ENCODE measurements at regions not wholly inside any gene's neighbourhood (a gene's known extent, or its start where the extent isn't known, plus 50 kb on each side); places are given as distances from the start of the nearest gene placed in this dataset.
"Not testable (repeated sequence)": the region's sequence is repeated elsewhere in the genome, so short reads cannot be mapped to it uniquely, and the experiment has no call there.

DNA sequence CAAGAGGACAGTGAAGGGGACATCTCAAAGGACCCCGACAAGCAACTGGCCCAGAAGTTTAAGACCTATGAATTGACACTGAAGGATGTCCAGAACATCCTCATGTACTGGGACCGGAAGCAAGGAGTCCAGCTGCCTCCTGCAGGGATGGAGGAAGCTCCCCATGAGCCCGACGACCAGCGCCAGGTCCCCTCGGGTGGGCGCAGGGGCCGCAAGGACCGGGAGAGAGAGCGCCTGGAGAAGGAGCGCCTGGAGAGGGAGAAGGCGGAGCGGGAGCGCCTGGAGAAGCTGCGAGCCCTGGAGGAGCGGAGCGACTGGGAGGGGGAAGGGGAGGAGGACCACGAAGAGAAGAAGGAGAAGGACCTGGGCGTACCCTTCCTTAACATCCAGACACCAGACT, 143.9 kb upstream of the NBPF12 start:
- POLR2A ChIA-PET, result not testable (repeated sequence)

GRCh38 chr1:146792725-146793124, 145.4 kb upstream of the NBPF12 start:
- CTCF ChIA-PET, result not testable (repeated sequence)

More for the DNA sequence above, 143.9 kb upstream of the NBPF12 start:
- H3K4me1 ChIP-seq (ENCODE audit: control extremely low read depth in 1 of 4, control insufficient read depth in 4 of 4, insufficient read depth in 4 of 4, low read length in 3 of 4); CTCF ChIA-PET; H3K4me3 ChIP-seq (ENCODE audit: control insufficient read depth in 1 of 7, extremely low read depth in 1 of 7, insufficient read depth in 4 of 7, low read depth in 2 of 7, low read length in 6 of 7); H3K27me3 ChIP-seq (replicated peaks in 2 of 5; ENCODE audit: control insufficient read depth in 4 of 5, insufficient read depth in 5 of 5, low read length in 4 of 5); H3K27ac ChIP-seq (ENCODE audit: insufficient read depth in 1 of 2, low read depth in 1 of 2, low read length in 2 of 2, poor library complexity in 1 of 2, severe bottlenecking in 2 of 2); H3K36me3 ChIP-seq (ENCODE audit: control insufficient read depth in 4 of 4, insufficient read depth in 4 of 4, low read length in 3 of 4); DNase-seq; H3K9me3 ChIP-seq (ENCODE audit: control extremely low read depth in 1 of 5, control insufficient read depth in 4 of 5, insufficient read depth in 2 of 5, low read depth in 1 of 5, low read length in 4 of 5): not testable (repeated sequence)
- 97% methylated on average over 15 of the region's 19 CpGs for WGBS (ENCODE audit: insufficient coverage)

DNA sequence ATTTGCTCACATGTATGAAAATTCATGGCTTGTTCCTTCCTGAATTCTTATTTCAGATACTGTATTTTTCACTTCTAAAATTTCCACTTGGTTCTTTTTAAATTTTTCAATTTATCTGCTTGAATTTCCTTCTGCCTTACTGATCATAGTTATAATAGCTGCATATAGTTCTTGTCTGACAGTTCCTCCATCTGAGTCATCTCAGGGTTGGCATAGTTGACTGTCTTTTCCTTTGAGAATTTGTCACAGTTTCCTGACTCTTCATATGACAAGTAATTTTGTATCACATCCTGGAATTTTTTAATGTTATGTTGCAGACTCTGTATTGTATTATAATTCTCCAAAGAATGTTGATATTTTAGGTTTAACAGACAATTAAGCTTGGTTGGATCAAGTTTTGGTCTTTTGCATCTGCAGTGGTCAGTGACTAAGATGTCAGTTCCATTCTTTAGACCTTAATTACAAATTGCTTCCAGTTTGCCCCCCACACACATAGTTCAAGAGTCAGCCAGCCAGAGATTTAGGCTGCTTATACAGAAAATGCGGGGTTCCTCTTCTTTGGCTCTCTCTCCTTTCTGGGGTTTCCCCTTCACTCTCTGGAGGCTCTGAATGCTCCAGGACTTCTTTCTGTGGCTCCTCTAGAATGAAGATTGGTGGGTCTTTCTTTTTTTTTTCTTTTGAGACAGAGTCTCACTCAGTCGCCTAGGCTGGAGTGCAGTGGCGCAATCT, 153.7 kb upstream of the NBPF12 start:
- POLR2A ChIA-PET; H3K27me3 ChIP-seq (replicated peaks in 2 of 5; ENCODE audit: control insufficient read depth in 4 of 5, insufficient read depth in 5 of 5, low read length in 4 of 5); H3K9me3 ChIP-seq (ENCODE audit: control extremely low read depth in 1 of 5, control insufficient read depth in 4 of 5, insufficient read depth in 2 of 5, low read depth in 1 of 5, low read length in 4 of 5); H3K36me3 ChIP-seq (ENCODE audit: control insufficient read depth in 4 of 4, insufficient read depth in 4 of 4, low read length in 3 of 4); H3K4me3 ChIP-seq (ENCODE audit: control insufficient read depth in 1 of 7, extremely low read depth in 1 of 7, insufficient read depth in 4 of 7, low read depth in 2 of 7, low read length in 6 of 7); DNase-seq; CTCF ChIA-PET; H3K4me1 ChIP-seq (ENCODE audit: control extremely low read depth in 1 of 4, control insufficient read depth in 4 of 4, insufficient read depth in 4 of 4, low read length in 3 of 4); H3K27ac ChIP-seq (ENCODE audit: insufficient read depth in 1 of 2, low read depth in 1 of 2, low read length in 2 of 2, poor library complexity in 1 of 2, severe bottlenecking in 2 of 2): not testable (repeated sequence)
- WGBS (ENCODE audit: insufficient coverage), result no CpG with 5 or more reads among the region's 3 CpGs

More at GRCh38 chr1:146792725-146793124, 145.4 kb upstream of the NBPF12 start:
- H3K4me3 ChIP-seq (ENCODE audit: control insufficient read depth in 1 of 7, extremely low read depth in 1 of 7, insufficient read depth in 4 of 7, low read depth in 2 of 7, low read length in 6 of 7); DNase-seq; POLR2A ChIA-PET; H3K9me3 ChIP-seq (ENCODE audit: control extremely low read depth in 1 of 5, control insufficient read depth in 4 of 5, insufficient read depth in 2 of 5, low read depth in 1 of 5, low read length in 4 of 5); H3K4me1 ChIP-seq (ENCODE audit: control extremely low read depth in 1 of 4, control insufficient read depth in 4 of 4, insufficient read depth in 4 of 4, low read length in 3 of 4); H3K36me3 ChIP-seq (ENCODE audit: control insufficient read depth in 4 of 4, insufficient read depth in 4 of 4, low read length in 3 of 4); H3K27ac ChIP-seq (ENCODE audit: insufficient read depth in 1 of 2, low read depth in 1 of 2, low read length in 2 of 2, poor library complexity in 1 of 2, severe bottlenecking in 2 of 2); H3K27me3 ChIP-seq (replicated peaks in 2 of 5; ENCODE audit: control insufficient read depth in 4 of 5, insufficient read depth in 5 of 5, low read length in 4 of 5): not testable (repeated sequence)
- no CpG with 5 or more reads among the region's 5 CpGs for WGBS (ENCODE audit: insufficient coverage)

DNA sequence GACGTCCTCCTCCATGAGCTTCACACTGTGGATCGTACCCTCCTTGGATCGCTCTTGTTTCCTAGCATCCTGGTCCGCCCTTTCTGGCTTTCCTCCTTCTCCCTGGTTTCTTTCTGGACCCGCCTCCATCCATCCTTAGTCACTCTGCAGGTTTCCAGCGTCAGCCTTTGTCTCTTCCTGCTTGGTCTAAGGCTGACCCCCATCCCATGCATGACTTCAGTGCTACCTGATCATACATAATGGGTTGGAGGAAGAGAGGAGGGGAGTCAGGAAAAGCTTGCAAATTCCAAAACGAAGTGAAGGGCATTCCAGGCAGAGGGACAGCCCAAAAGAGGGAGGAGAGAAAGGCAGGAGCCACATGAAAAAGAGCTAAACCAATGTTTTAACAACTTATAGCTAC, 156.9 kb upstream of the NBPF12 start:
- H3K4me3 ChIP-seq (ENCODE audit: control insufficient read depth in 1 of 7, extremely low read depth in 1 of 7, insufficient read depth in 4 of 7, low read depth in 2 of 7, low read length in 6 of 7); CTCF ChIA-PET; POLR2A ChIA-PET; H3K36me3 ChIP-seq (ENCODE audit: control insufficient read depth in 4 of 4, insufficient read depth in 4 of 4, low read length in 3 of 4); H3K9me3 ChIP-seq (ENCODE audit: control extremely low read depth in 1 of 5, control insufficient read depth in 4 of 5, insufficient read depth in 2 of 5, low read depth in 1 of 5, low read length in 4 of 5); H3K27me3 ChIP-seq (replicated peaks in 2 of 5; ENCODE audit: control insufficient read depth in 4 of 5, insufficient read depth in 5 of 5, low read length in 4 of 5); H3K4me1 ChIP-seq (ENCODE audit: control extremely low read depth in 1 of 4, control insufficient read depth in 4 of 4, insufficient read depth in 4 of 4, low read length in 3 of 4); H3K27ac ChIP-seq (ENCODE audit: insufficient read depth in 1 of 2, low read depth in 1 of 2, low read length in 2 of 2, poor library complexity in 1 of 2, severe bottlenecking in 2 of 2); DNase-seq: not testable (repeated sequence)
- no CpG with 5 or more reads among the region's 7 CpGs for WGBS (ENCODE audit: insufficient coverage)

DNA sequence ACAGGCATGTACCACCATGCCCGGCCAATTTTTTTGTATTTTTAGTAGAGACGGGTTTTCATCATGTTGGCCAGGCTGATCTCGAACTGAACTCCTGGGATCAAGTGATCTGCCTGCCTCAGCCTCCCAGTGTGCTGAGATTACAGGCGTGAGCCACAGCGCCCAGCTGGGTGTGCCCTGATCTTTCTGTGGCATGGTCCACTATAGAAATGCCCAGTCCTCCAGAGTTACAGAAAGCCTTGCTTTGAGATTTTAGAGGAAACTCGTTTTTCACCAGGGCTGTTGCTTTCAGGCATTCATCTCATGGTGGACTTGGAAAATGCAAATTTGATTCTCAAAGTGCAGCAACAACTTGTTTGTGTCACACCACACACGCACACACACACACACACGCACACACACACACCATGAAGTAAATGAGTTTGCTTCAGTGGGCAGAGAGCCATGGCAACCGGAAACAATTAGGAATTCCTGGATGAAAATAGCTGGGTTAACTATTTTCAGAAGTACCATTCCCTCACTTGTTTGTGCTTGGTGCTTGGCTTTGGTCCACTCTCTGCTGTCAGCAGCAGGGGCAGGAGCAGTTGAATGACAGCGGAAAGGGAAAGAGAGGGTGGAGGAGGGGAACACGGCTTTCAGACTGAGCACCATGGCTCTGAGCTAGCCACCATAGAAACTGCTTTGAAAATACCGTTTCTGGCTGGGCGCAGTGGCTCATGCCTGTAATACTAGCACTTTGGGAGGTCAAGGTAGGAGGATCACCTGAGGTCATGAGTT, 160.1 kb upstream of the NBPF12 start:
- H3K4me1 ChIP-seq (ENCODE audit: control extremely low read depth in 1 of 4, control insufficient read depth in 4 of 4, insufficient read depth in 4 of 4, low read length in 3 of 4); H3K4me3 ChIP-seq (ENCODE audit: control insufficient read depth in 1 of 7, extremely low read depth in 1 of 7, insufficient read depth in 4 of 7, low read depth in 2 of 7, low read length in 6 of 7); DNase-seq; H3K27me3 ChIP-seq (replicated peaks in 2 of 5; ENCODE audit: control insufficient read depth in 4 of 5, insufficient read depth in 5 of 5, low read length in 4 of 5); H3K9me3 ChIP-seq (ENCODE audit: control extremely low read depth in 1 of 5, control insufficient read depth in 4 of 5, insufficient read depth in 2 of 5, low read depth in 1 of 5, low read length in 4 of 5); H3K36me3 ChIP-seq (ENCODE audit: control insufficient read depth in 4 of 4, insufficient read depth in 4 of 4, low read length in 3 of 4); POLR2A ChIA-PET; CTCF ChIA-PET; H3K27ac ChIP-seq (ENCODE audit: insufficient read depth in 1 of 2, low read depth in 1 of 2, low read length in 2 of 2, poor library complexity in 1 of 2, severe bottlenecking in 2 of 2): not testable (repeated sequence)
- no CpG with 5 or more reads among the region's 13 CpGs for WGBS (ENCODE audit: insufficient coverage)

GRCh38 chr1:146774988-146775387, 163.1 kb upstream of the NBPF12 start:
- H3K9me3 ChIP-seq (ENCODE audit: control extremely low read depth in 1 of 5, control insufficient read depth in 4 of 5, insufficient read depth in 2 of 5, low read depth in 1 of 5, low read length in 4 of 5); POLR2A ChIA-PET; DNase-seq; H3K4me3 ChIP-seq (ENCODE audit: control insufficient read depth in 1 of 7, extremely low read depth in 1 of 7, insufficient read depth in 4 of 7, low read depth in 2 of 7, low read length in 6 of 7); H3K36me3 ChIP-seq (ENCODE audit: control insufficient read depth in 4 of 4, insufficient read depth in 4 of 4, low read length in 3 of 4); H3K27me3 ChIP-seq (replicated peaks in 2 of 5; ENCODE audit: control insufficient read depth in 4 of 5, insufficient read depth in 5 of 5, low read length in 4 of 5); H3K4me1 ChIP-seq (ENCODE audit: control extremely low read depth in 1 of 4, control insufficient read depth in 4 of 4, insufficient read depth in 4 of 4, low read length in 3 of 4); H3K27ac ChIP-seq (ENCODE audit: insufficient read depth in 1 of 2, low read depth in 1 of 2, low read length in 2 of 2, poor library complexity in 1 of 2, severe bottlenecking in 2 of 2); CTCF ChIA-PET: not testable (repeated sequence)
- WGBS (ENCODE audit: insufficient coverage), result no CpG with 5 or more reads among the region's 6 CpGs

- H3K27me3 ChIP-seq (replicated peaks in 2 of 5; ENCODE audit: control insufficient read depth in 4 of 5, insufficient read depth in 5 of 5, low read length in 4 of 5); H3K27ac ChIP-seq (ENCODE audit: insufficient read depth in 1 of 2, low read depth in 1 of 2, low read length in 2 of 2, poor library complexity in 1 of 2, severe bottlenecking in 2 of 2); H3K4me3 ChIP-seq (ENCODE audit: control insufficient read depth in 1 of 7, extremely low read depth in 1 of 7, insufficient read depth in 4 of 7, low read depth in 2 of 7, low read length in 6 of 7); H3K4me1 ChIP-seq (ENCODE audit: control extremely low read depth in 1 of 4, control insufficient read depth in 4 of 4, insufficient read depth in 4 of 4, low read length in 3 of 4); H3K9me3 ChIP-seq (ENCODE audit: control extremely low read depth in 1 of 5, control insufficient read depth in 4 of 5, insufficient read depth in 2 of 5, low read depth in 1 of 5, low read length in 4 of 5); POLR2A ChIA-PET; DNase-seq; H3K36me3 ChIP-seq (ENCODE audit: control insufficient read depth in 4 of 4, insufficient read depth in 4 of 4, low read length in 3 of 4); CTCF ChIA-PET: not testable (repeated sequence)
- 100% methylated on average over 3 of the region's 7 CpGs for WGBS (ENCODE audit: insufficient coverage)
Observed at GRCh38 chr1:146774271-146774670, 163.9 kb upstream of the NBPF12 start.

Data from common myeloid progenitor, CD34-positive (primary cell).